Renal cortical epithelial cell (primary cell): ENCODE measurements at regions not wholly inside any gene's neighbourhood (a gene's known extent, or its start where the extent isn't known, plus 50 kb on each side); places are given as distances from the start of the nearest gene placed in this dataset.

Experiments
- DNase-seq: peaks from one replicate; pipeline ENCODE4 v3.0.0-alpha.2; 2011; ENCODE audit warnings: low read depth

DNA sequence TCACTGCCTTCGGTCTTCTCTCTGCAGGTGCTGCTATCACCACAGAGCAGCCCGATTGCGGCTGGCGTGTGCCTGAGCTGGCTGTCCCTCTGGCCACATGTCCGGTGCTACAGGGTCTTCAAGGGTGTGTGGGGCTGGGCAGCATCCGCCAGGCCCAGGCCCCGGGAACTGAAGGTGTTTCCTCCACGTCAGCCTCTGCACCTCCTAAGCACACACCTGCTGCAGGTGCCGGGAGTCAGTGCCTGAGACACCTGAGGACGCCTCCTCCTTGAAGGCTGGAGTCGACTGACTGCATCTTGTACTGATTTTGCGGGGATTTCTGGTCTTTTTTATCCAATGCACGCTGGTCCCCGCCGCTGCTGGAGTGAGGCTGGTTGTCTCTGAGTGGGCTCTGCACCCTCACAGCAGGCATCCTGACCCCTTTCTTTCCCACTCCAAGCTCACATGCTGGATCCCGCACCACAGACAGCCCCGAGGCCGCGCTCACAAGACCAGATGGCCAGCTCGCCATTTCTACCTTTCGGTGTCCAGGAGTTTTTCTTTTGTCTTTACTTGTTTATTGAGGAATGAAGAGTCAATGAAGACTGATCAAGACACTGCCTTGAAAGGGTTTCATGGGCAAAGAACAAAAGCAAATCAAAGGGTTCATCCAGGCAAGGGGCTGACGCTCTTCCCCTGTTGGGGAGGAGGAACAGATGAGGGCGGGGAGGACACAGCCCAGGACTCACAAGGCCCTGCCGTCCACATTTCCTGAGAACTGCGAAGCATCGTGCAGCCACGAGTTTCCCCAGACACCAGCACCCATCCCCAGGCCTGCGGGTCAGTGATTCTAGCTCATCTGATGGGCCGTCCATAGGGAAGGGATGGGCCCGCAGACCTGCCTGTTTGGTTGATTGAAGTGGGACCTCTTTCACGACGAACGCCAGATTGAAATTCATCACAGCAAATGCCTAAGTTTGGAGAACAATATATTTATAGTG, 203.8 kb upstream of the SOX1 start:
- no peak for DNase-seq

DNA sequence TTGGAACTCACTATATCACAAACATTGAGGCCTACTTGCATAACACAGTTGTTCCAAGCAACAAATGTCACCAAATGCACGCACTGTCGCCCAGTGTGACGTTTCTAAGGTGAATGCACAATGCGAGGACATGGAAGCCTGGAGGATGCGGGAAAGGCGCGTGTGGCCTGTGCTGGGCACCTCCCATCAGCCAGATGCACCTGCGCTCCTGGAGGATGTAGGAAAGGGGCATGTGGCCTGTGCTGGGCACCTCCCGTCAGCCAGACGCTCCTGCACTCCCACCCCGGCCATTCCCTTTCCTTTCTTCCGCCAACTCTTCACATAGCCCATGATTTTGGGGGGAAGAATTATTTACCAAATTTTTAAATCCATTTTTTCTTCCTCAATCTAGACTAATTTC, 202.4 kb upstream of the SOX1 start:
- no peak for DNase-seq

DNA sequence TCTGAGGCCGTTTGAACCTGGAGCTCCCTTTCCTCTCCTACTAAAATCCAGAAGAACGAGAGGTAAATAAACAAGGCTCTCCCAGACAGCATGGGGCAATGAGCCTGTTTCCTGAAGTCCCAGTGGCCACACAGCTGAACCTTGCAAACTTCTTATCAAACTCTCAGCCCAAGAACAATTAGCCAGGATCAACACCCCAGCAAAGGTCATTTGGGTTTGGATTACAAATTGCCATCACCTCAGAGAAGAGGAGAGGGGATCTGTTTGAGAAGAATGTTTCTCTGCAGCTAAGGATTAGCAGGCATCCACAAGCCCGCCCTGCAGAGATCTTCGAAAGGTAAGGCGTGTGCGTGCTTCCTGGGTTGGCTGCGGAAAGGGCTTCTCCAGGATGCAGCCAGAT, 201.9 kb upstream of the SOX1 start:
- DNase-seq: no peak

DNA sequence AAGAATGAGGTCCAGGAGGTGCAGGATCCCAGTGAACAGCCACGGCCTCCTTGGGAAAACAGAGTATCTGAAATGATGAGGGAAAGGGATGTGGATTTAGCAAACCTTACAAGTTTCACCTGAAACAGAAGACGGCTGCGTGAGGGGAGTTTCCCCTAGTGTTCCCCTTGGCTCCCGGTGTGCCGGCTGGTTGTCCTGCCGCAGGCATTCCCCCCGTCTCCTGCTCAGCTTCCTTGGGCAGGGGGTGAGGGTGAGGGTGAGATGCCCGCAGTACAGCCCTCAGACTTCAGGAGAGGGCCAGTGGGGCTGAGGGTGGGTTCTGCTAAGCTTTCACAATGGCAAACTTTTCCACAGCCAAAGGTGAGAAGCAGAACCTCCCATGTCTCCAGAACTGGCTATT, 201.1 kb upstream of the SOX1 start:
- no peak for DNase-seq

DNA sequence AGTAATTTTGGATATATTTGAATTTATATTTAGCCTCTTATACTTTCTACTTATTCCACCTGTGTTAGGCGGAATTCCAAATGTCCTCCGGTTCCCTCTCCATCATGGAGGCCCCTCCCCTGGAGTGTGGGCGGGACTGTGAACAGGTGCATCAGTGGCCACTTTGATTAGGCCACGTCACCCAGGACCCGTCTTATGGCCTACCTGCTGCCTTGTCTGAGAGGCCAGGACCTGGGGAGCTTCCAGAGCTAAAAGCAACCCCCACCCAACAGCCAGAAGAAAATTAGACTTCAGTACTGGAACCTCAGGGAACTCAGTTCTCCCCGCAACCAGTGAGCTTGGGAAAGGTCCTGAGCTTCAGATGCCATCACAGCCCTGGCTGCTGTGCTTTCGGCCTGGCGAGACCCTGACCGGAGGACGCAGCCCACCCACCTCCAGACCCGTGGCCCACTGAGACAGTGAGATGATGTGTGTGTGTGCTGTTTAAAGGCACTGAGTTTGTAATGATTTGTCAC, 200.2 kb upstream of the SOX1 start:
- no peak for DNase-seq

DNA sequence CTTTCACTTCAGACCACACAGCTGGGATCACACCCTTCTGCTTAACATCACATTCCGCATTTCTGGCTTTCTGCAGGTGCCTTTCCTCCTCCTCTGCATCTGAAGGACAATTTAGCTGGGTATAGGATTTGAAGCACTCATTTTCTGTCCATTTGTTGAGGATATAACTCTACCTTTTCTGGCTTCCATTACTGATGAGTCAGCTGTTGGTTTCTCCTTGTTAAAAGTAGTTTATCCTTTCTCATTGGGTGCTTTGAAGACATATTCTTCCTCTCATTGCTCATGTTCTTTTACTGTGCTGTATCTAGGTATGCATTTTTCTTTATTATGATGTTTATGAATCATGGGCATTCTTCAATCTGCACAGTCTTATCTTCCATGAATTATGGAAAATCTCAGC, 199.3 kb upstream of the SOX1 start:
- no peak for DNase-seq

DNA sequence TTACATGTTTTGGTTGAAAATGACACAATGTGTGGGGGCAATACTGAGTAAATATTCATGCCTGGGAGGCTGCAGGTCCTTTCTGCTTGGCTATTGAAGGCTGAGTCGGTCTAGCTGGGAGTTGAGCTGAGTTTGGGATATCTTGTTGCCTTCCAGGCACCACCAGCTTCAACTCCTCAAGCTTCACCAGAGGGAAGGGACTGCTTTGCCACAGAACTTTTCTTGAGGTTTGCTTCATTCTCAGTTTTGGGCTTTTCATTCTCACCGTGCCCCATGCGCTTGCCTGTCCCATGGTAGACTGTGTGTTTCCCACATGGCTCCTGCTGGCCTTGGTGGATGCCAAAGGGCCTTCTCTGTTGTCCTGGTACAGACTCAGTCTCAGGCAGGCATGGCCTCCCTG, 198.2 kb upstream of the SOX1 start:
- no peak for DNase-seq

DNA sequence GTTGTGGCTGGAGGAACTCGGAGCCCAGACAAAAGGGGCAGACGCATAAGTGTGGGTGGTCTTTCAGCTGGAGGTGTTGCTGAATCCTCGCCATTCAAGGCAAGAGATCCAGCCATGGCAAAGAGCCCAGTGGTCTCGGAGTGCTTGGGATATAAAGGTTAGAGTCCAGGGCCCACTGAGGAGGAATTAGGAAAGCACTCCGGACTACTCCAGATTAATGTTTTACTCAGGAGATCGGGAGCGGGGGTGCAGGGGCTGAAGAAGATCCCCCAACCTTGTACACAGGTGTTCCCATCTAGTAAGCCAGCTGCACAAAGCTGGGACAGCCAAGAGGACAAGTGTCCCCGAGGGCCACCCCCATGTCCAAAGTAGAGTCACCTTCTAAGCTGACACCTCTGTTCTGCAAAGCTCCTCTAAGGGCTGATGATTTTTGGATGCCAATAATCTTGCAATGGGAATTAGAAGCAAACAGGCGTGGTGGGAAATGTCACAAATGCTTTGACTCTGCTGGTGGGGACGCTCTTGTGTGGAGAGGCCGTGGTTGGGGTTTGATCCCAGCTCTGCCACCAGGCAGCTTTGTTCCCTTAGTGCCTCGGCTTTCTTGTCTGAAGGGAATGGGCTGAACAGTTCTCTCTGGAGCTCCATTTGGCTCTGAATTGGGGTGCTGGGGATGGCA, 194.3 kb upstream of the SOX1 start:
- DNase-seq: no peak

DNA sequence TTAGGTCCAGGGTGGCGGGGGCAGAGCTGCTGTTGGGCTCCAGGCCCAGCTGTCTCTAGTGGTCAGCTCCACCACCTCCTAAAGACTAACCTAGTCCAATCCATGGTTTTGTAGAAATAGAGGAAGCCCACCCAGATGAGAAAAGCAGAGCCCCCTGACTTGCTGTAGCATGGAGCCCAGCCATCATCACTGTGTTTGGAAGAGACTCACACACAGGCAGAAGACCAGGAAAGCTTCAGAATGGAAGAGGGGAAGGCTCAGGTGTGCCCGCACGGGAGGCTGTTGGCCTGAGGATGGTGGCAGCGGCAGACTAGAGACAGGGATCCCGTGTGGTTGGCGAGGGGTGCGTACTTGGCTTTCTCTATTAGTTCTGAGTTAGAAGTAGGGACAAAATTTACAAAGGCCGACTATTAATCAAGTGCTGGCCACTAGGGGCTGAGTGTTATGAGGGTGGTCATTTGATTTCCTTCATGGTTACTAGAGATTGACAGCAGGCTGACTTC, 193.2 kb upstream of the SOX1 start:
- no peak for DNase-seq

DNA sequence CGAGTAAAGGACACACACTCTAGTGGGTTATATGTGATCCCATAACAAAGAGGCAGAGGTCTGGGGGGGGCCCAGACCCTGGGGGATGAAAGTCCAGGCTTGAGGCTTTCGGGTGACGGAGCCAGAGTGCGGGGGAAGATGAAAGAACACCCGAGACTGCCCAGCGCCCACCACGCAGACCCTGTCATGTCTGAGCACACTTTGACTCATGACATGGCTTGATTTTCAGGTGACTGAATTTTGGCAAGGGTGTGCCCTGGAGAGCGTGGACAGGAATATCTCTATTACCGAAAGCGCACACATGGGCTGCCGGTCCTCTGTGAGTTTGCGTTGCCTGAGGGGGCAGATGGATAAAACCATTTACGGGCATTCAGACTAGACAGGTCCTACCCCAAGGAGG, 192.0 kb upstream of the SOX1 start:
- DNase-seq: no peak

DNA sequence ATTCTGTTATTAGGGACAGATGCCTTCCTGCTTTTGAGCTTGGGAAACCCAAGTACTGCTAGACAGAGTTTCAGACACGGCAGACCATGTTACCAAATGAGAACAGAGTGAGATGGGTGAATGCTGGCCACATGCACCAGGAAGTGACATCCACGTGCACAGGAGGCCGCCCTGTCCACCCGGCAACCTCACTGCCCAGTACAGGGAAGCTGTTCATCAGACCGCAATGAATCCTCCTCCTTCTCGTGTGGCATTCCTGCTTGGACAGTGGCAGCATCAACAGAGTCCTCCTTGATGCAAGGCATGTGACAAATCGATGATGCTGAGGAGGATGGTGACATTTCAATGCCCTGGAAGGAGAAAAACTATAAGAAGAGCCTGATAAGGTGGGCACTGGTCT, 191.0 kb upstream of the SOX1 start:
- no peak for DNase-seq

DNA sequence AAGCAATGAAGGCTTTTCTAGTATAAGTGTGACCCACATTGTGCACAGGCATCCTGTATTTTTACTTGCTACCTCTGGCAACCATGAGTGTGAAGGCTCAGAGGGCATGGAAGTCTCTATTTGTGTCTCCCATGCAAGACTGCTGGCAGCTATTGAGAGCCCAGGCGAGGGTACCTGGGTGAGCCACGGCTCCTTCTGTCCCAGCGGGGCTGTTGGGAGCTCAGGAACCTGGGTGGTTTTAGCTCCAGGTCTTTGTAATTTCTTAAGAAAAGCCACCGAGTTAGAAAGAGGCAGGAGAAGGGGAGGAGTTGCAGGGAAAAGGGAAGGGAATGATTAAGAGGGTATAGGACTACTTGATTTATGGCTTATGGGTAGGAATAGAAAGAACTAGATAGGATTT, 190.4 kb upstream of the SOX1 start:
- no peak for DNase-seq

DNA sequence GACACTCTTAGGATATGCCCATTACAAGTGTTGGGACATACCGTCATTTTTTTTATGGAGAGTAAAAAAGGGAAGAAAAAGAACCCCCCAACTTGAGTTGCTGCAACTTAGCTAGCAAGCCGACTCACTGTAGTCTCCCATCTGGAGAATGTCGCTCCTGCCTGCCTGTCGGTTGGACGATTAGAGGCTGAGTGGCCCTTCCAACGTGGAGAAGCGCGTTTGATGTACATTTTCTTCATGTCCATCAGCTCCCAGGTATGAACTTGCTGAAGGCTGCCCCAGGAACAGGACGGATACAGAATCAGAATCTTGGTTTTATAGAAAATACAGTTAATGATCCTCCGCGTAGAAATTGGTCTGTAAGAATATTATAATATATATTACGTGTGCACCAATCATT, 189.0 kb upstream of the SOX1 start:
- no peak for DNase-seq

DNA sequence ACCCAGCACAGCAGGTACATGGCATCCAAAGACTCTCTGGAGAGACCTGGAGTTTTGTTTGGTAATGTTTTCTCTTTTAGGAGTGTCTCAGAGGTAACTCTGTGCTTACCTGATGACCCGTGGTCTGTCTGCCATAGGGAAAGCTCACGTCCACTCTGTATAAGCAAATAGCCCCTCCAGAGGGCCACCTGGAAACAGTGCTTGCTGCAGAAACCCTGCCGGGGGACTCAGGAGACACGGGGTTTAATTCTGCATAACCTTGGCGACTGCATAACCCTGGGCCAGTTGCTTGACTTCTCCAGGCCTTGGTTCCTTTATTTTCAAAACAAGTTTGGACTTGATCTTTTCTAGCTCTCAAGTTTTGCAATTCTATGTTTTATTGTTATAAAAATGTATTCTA, 187.2 kb upstream of the SOX1 start:
- no peak for DNase-seq

DNA sequence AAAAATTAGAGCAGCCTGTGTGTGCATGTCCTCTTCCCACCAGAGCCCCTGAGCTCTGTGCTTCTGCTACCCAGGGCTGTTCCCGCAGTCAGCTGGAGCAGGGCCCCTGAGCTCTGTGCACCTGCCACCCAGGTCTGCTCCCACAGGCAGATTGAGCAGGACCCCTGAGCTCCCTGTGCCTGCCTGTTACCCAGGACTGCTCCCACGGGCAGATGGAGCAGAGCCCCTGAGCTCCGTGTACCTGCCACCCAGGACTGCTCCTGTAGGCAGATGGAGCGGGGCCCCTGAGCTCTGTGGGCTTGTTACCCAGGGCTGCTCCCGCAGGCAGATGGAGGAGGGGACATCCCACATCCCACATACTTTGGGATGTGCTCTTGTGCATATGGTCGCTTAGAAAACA, 186.8 kb upstream of the SOX1 start:
- no peak for DNase-seq

DNA sequence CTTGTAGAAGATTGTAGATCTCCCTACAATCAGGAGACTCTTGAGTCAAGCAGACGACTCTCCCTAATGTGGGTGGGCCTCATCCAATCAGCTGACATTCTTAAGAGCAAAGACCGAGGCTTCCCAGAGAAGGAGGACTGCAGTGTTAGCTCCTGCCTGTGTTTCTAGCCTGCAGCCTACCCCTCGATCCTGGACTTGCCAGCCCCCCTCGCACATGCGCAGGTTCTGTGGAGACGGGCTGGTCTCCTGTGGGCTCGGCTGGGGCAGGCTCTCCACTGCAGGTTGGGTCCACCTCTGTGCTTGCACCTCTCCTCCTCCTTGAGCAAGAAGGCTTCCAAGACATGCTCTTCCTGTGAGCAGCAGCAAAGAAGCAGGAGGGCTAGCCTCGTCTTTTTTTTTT, 185.2 kb upstream of the SOX1 start:
- DNase-seq: no peak

DNA sequence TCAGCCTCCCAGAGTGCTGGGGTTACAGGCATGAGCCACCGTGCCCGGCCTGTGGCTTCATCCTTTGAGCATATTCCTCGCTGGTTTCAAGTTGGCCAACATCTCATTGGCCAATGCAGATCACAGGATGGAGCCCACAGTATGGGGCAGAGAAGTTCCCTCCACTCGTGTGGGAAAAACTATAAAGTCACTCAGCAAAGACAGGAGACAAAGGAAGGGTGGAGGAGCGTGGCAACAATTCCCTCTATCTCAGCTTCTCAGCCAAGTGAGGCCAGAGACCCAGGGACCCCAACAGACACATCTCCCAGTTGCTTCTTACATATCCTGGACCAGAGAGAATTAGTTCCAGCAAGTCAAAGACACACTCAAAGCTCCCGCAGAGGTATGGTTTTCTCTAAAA, 184.6 kb upstream of the SOX1 start:
- DNase-seq: no peak

DNA sequence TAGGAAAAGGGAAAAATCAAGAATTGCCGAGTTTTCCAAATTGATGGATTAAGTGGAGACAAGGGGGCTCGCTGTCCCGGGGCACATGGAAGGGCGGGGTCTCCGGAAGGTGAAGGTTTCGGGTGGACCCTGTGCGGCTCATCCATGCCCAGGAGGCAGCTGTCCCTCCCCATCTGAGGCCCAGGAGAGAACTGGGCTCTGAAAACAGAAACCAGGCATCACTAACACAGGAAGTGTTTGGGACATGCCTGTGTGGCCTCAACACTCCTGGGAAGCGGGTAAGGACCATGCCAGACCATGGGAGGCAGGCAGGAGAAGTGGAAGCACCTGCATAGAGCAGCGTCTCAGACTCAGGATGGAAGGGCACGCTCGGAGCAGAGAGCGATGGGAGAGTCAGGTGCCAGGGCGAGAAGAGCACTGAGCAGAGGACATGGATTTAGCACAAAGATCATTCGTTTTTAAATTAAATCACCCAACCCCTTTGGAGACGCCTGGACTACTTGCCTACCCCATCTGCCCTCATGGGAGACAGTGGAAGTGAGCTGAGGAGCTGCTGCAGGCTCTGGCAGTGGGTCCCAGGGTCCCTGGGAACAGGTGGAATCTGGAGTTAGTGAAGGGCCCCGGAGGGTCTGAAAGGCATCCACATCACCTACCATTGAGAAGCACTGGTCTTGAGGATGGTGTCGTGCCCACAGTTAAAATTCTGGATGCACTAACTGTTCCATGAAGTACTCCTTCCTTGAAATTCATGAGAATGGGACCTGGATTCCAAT, 183.2 kb upstream of the SOX1 start:
- DNase-seq: no peak

DNA sequence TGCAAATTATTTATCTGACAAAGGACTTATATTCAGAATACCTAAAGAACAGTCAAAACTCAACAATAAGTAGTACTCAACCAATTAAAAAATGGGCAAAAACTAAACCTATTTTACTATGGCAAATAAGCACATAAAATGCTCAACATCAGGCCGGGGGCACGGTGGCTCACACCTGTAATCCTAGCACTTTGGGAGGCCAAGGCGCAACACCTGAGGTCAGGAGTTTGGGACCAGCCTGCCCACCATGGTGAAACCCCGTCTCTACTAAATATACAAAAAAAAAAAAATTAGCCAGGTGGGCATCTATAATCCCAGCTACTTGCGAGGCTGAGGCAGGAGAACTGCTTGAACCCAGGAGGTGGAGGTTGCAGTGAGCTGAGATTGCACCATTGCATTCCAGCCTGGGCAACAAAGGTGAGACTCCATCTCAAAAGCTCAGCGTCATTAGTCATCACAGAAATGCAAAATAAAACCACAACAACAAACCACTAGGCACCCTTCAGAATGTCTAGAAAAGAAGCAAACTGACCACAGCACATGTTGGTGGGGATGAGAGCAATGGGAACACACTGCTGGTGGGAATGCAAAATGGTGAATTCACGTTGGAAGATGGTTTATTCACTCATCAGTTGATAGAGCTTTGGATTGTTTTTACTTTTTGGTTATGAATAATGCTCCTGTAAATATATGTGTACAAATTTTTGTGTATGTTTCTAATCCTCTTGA, 180.6 kb upstream of the SOX1 start:
- DNase-seq: no peak

DNA sequence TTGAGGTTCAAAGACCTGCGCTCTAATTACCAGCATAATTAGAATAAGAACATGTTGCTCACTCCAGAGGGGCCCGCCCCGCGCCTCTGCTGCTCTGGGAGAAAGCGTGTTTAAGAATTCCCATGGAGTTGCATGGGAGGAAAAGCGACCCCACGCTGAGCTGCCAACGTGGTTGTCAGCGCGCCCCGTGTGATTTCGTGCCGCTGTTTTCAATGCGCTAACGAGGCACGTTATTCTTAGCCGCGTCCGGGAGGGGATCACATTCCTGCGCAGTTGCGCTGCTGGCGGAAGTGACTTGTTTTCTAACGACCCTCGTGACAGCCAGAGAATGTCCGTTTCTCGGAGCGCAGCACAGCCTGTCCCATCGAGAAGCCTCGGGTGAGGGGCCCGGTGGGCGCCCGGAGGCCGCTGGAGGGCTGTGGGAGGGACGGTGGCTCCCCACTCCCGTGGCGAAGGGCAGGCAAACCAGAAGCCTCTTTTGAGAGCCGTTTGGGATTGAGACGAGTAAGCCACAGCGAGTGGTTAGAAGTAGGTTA, 173.8 kb upstream of the SOX1 start:
- DNase-seq: no peak
